Esophagus (tissue), 2 donors: ENCODE measurements at regions not wholly inside any gene's neighbourhood (a gene's known extent, or its start where the extent isn't known, plus 50 kb on each side); places are given as distances from the start of the nearest gene placed in this dataset.
"Not testable (repeated sequence)": the region's sequence is repeated elsewhere in the genome, so short reads cannot be mapped to it uniquely, and the experiment has no call there.

ENCODE experiments used
- H3K27ac ChIP-seq, 2 donors: one replicate each; pipeline ENCODE4 v1.5.1; 2013; ENCODE audit warnings: low read depth in 2 of 2, mild to moderate bottlenecking in 2 of 2, inconsistent platforms in 1 of 2, low read length in 1 of 2, moderate library complexity in 1 of 2
- H3K27me3 ChIP-seq, 2 donors: one replicate each; pipeline ENCODE4 v1.6.1; 2013; ENCODE audit warnings: low read length in 2 of 2, control low read depth in 1 of 2, mild to moderate bottlenecking in 1 of 2; ENCODE audit not compliant: insufficient read depth in 2 of 2, control insufficient read depth in 1 of 2
- H3K36me3 ChIP-seq, 2 donors: one replicate each; pipeline ENCODE4 v1.6.1; 2013; ENCODE audit warnings: low read length in 1 of 2; ENCODE audit not compliant: control insufficient read depth in 2 of 2, insufficient read depth in 2 of 2
- H3K4me1 ChIP-seq, 2 donors: one replicate each; pipeline ENCODE4 v1.6.1; 2013; ENCODE audit warnings: low read length in 1 of 2; ENCODE audit not compliant: control insufficient read depth in 2 of 2, insufficient read depth in 2 of 2
- H3K4me3 ChIP-seq, 2 donors: one replicate each; pipeline ENCODE4 v1.5.1; 2013; ENCODE audit warnings: low read length in 2 of 2, mild to moderate bottlenecking in 2 of 2, low read depth in 1 of 2, moderate library complexity in 1 of 2
- H3K9me3 ChIP-seq, 2 donors: one replicate each; pipeline ENCODE4 v1.6.1; 2013; ENCODE audit warnings: mild to moderate bottlenecking in 2 of 2, low read depth in 1 of 2, low read length in 1 of 2, moderate library complexity in 1 of 2; ENCODE audit not compliant: control insufficient read depth in 2 of 2, insufficient read depth in 1 of 2
- whole genome bisulfite sequencing, 2 donors: extraction: QIAGEN DNeasy Blood & Tissue Kit; methylation state at CpG; one replicate each; pipeline ENCODE4 v1.1.7; 2013; 5-methylcytosine and 5-hydroxymethylcytosine counted together
- donor health status: healthy with polysubstance abuse.
- donor health status: Bipolar disorder and iron deficiency.

DNA sequence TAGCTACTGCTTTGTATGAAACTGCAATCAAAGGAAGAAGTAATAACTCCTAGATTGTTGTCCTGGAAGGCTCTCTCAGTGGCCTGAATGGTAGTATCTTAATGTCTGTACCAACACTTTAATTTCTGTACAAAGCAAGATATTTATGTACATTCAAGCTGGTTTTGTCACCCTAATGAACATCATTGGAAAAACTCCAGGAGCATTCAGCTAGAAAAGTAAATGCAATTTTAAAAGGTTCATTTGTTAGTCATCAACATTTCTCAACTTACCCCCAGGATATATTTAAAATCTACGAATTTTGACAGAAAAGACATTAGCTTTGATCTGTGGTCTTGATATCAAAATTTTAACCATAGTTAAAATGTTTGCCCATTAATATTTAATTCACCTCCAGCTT lies 80.0 kb upstream of the FGF13 start:
- WGBS, 2 donors, result 26 to 38% methylated on average over 1 of the region's 1 CpG
- Histone ChIP-seq H3K27me3 (no peaks in the 10 kb centered on the region), H3K9me3 (no peaks in the 10 kb centered on the region), H3K4me1 (no peaks in the 10 kb centered on the region), H3K36me3 (no peaks in the 10 kb centered on the region), H3K27ac (no peak overlapping the region), H3K4me3 (no peak overlapping the region)

- Histone ChIP-seq H3K4me1 (no peaks in the 10 kb centered on the region), H3K36me3 (no peaks in the 10 kb centered on the region), H3K9me3 (no peaks in the 10 kb centered on the region)
Measured at GRCh38 chrX:138788771-138789170, 77.3 kb upstream of the FGF13 start.

GRCh38 chrX:138778576-138778909 lies 67.0 kb upstream of the FGF13 start:
- H3K9me3 ChIP-seq, H3K36me3 ChIP-seq, H3K4me3 ChIP-seq, H3K4me1 ChIP-seq, H3K27me3 ChIP-seq, H3K27ac ChIP-seq: not testable (repeated sequence)
- WGBS, 2 donors, result 51 to 59% methylated on average over 14 of the region's 14 CpGs

More at GRCh38 chrX:138788771-138789170, 77.3 kb upstream of the FGF13 start:
- no peaks in the 10 kb centered on the region for H3K27me3 ChIP-seq
- H3K4me3 ChIP-seq, result no peak overlapping the region
- no peak overlapping the region for H3K27ac ChIP-seq

- not testable (repeated sequence) for H3K9me3 ChIP-seq, H3K27me3 ChIP-seq, H3K4me1 ChIP-seq, H3K27ac ChIP-seq, H3K4me3 ChIP-seq, H3K36me3 ChIP-seq
- WGBS, 2 donors, result 90 to 91% methylated on average over 15 of the region's 15 CpGs
Measured at GRCh38 chrX:138777908-138778575, 66.5 kb upstream of the FGF13 start.

GRCh38 chrX:138777230-138777629 lies 65.7 kb upstream of the FGF13 start:
- H3K9me3 ChIP-seq, result no peaks in the 10 kb centered on the region
- H3K4me3 ChIP-seq, result no peak overlapping the region
- no peaks in the 10 kb centered on the region for H3K4me1 ChIP-seq
- no peaks in the 10 kb centered on the region for H3K27me3 ChIP-seq
- H3K27ac ChIP-seq, result no peak overlapping the region
- no peaks in the 10 kb centered on the region for H3K36me3 ChIP-seq
- whole genome bisulfite sequencing, 2 donors, result 66 to 76% methylated on average over 3 of the region's 3 CpGs

GRCh38 chrX:138775517-138775916 lies 64.0 kb upstream of the FGF13 start:
- Histone ChIP-seq H3K27me3 (no peaks in the 10 kb centered on the region), H3K36me3 (no peaks in the 10 kb centered on the region), H3K9me3 (no peaks in the 10 kb centered on the region), H3K27ac (no peak overlapping the region), H3K4me3 (no peak overlapping the region), H3K4me1 (no peaks in the 10 kb centered on the region)
- 3 to 6% methylated on average over 5 of the region's 5 CpGs for WGBS, 2 donors

DNA sequence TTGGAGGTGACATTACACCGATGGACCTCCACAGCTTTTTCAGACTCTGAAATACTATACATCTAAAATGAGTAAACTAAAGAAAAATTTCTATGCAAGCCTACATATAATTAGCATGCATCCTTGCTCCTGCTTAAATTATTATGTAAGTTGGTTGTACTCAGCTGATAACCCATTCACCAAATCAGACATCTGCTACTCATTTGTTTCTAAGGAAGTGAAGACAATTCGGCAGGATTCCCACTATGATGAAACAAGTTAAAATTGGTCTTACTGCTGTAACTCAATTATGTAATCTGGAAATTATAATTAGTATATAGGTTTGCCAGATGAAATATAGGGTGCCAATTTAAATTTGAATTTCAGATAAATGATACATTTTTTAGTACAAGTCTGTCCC lies 59.5 kb upstream of the FGF13 start:
- Histone ChIP-seq H3K27ac (no peak overlapping the region), H3K4me1 (no peaks in the 10 kb centered on the region), H3K4me3 (no peak overlapping the region), H3K27me3 (no peaks in the 10 kb centered on the region), H3K9me3 (no peaks in the 10 kb centered on the region), H3K36me3 (no peaks in the 10 kb centered on the region)
- WGBS, 2 donors, result 66 to 70% methylated on average over 2 of the region's 2 CpGs

DNA sequence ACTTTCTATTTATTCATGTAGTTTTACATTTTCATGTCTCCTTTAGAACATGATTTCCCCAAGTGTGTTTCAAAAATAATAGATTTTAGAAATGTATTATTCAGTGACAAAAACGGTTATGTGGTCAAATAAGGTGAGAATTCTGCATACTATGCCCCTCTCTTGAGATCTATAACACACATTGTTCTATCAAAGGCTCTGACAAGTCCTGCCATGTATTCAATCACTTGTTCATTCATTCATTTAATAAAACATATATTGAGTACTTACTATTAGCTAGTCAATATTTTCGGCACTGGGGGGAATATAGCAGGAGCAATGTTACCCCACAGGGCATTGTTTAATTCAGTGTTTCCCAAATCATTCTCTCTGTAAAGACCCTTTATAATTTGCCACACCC lies 58.4 kb upstream of the FGF13 start:
- H3K36me3 ChIP-seq, result no peaks in the 10 kb centered on the region
- no peaks in the 10 kb centered on the region for H3K4me1 ChIP-seq
- H3K27me3 ChIP-seq, result no peaks in the 10 kb centered on the region
- 66 to 91% methylated on average over 2 of the region's 2 CpGs for WGBS, 2 donors
- no peak overlapping the region for H3K4me3 ChIP-seq
- H3K9me3 ChIP-seq, result no peaks in the 10 kb centered on the region
- H3K27ac ChIP-seq, result no peak overlapping the region

GRCh38 chrX:138765051-138765450 lies 53.5 kb upstream of the FGF13 start:
- Histone ChIP-seq H3K36me3 (no peaks in the 10 kb centered on the region), H3K27me3 (no peaks in the 10 kb centered on the region), H3K4me1 (no peaks in the 10 kb centered on the region), H3K4me3 (no peak overlapping the region), H3K9me3 (no peaks in the 10 kb centered on the region), H3K27ac (no peak overlapping the region)
- 44 to 47% methylated on average over 1 of the region's 1 CpG for WGBS, 2 donors

DNA sequence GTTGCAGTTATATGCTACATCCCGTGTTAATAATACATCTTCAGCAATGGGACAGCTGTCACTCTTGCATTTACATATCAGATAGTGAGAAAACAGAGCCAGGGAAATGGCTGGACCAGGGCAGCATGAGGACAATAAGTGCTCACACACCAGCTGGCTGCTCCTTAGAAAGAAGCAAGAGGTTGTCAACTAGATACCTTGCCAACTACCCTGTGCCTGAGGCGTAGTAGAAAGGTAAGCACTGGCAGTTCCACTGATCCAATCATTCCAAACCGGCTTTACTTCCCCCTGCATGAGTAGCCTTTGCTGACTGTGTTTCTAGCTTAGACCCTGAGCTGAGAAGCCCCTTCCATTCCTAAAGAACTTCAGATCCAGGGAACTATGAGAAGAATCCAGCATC lies 52.2 kb upstream of the FGF13 start:
- H3K4me3 ChIP-seq, result no peak overlapping the region
- no peaks in the 10 kb centered on the region for H3K4me1 ChIP-seq
- 38 to 48% methylated on average over 3 of the region's 3 CpGs for WGBS, 2 donors
- H3K27ac ChIP-seq, result no peak overlapping the region
- no peaks in the 10 kb centered on the region for H3K9me3 ChIP-seq
- H3K27me3 ChIP-seq, result no peaks in the 10 kb centered on the region
- H3K36me3 ChIP-seq, result no peaks in the 10 kb centered on the region
